Gastroesophageal sphincter (tissue), 3 donors: ENCODE measurements at regions not wholly inside any gene's neighbourhood (a gene's known extent, or its start where the extent isn't known, plus 50 kb on each side); places are given as distances from the start of the nearest gene placed in this dataset.

ENCODE experiments used
- CTCF ChIP-seq, 4 experiments: fragments of 200-600 bp in 2 of 4; fragments of 450-650 bp in 2 of 4; sonication (generic) in 1 of 4; IDR thresholded peaks; one replicate each; pipeline ENCODE4 v1.5.1; 2017 to 2019; ENCODE audit warnings: antibody characterized with exemption in 4 of 4, mild to moderate bottlenecking in 2 of 4, moderate library complexity in 2 of 4
- EP300 ChIP-seq: sonication (generic); formaldehyde crosslinking; IDR thresholded peaks from one replicate; pipeline ENCODE4 v1.6.1; 2017; ENCODE audit warnings: antibody characterized with exemption, mild to moderate bottlenecking

GRCh38 chr11:37230865-37231264, 632.8 kb upstream of the RAG2 start:
- no peak for TF ChIP-seq EP300
- no peak for TF ChIP-seq CTCF (IDR thresholded peaks at IDR 0.05)
